ENCODE measurements at regions not wholly inside any gene's neighbourhood (a gene's known extent, or its start where the extent isn't known, plus 50 kb on each side); places are given as distances from the start of the nearest gene placed in this dataset.
A peak's percentile ranks its signal among the peaks of the same experiment; 100 is the strongest.

GRCh38 chr15:97091093-97091492 lies 760.6 kb downstream of the NR2F2 start:
- TF ChIP-seq TCF12 (IDR thresholded peaks at IDR 0.05; ENCODE audit: low read depth) = no peak
- TF ChIP-seq ZBTB7A (IDR thresholded peaks at IDR 0.05; ENCODE audit: low read depth) = no peak
- TF ChIP-seq, protein P1, sequence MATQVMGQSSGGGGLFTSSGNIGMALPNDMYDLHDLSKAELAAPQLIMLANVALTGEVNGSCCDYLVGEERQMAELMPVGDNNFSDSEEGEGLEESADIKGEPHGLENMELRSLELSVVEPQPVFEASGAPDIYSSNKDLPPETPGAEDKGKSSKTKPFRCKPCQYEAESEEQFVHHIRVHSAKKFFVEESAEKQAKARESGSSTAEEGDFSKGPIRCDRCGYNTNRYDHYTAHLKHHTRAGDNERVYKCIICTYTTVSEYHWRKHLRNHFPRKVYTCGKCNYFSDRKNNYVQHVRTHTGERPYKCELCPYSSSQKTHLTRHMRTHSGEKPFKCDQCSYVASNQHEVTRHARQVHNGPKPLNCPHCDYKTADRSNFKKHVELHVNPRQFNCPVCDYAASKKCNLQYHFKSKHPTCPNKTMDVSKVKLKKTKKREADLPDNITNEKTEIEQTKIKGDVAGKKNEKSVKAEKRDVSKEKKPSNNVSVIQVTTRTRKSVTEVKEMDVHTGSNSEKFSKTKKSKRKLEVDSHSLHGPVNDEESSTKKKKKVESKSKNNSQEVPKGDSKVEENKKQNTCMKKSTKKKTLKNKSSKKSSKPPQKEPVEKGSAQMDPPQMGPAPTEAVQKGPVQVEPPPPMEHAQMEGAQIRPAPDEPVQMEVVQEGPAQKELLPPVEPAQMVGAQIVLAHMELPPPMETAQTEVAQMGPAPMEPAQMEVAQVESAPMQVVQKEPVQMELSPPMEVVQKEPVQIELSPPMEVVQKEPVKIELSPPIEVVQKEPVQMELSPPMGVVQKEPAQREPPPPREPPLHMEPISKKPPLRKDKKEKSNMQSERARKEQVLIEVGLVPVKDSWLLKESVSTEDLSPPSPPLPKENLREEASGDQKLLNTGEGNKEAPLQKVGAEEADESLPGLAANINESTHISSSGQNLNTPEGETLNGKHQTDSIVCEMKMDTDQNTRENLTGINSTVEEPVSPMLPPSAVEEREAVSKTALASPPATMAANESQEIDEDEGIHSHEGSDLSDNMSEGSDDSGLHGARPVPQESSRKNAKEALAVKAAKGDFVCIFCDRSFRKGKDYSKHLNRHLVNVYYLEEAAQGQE (IDR thresholded peaks at IDR 0.05; ENCODE audit: low read depth) = no peak
- no peak for TF ChIP-seq TEAD4 (IDR thresholded peaks at IDR 0.05)
- TF ChIP-seq FOXM1 (IDR thresholded peaks at IDR 0.05; ENCODE audit: borderline replicate concordance, low read depth) = no peak
- TF ChIP-seq CEBPB (IDR thresholded peaks at IDR 0.05) = no peak
- TF ChIP-seq EP300 (IDR thresholded peaks at IDR 0.05; ENCODE audit: borderline replicate concordance) = no peak
- TF ChIP-seq YY1 (IDR thresholded peaks at IDR 0.05; ENCODE audit: low read depth) = no peak
- no peak for TF ChIP-seq TAF1 (IDR thresholded peaks at IDR 0.05; ENCODE audit: low read depth)
- no peak for TF ChIP-seq RAD21 (IDR thresholded peaks at IDR 0.05; ENCODE audit: low read depth)
- TF ChIP-seq MAX (IDR thresholded peaks at IDR 0.05) = no peak
- TF ChIP-seq CREB1 (IDR thresholded peaks at IDR 0.05; ENCODE audit: low read depth) = no peak

DNA sequence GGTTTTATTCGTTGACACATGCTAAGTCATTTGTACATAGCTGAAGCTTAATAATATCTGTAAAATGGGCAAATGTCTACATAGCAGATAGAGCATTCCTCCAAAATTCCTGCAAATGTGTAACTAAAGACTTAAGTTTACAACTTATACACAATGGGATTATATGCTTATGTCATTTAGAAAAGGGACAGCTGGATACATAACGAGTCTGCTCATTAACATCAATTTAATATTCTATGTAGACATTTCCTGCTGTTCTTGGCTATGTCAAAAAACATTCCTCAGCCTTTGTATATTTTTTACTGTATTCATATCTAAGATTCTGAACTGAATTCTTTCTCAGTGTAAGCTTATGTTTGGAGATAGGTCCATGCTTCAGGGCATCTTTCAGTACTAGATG lies 762.2 kb downstream of the NR2F2 start:
- TF ChIP-seq CEBPB (IDR thresholded peaks at IDR 0.05) (no peak), NFIC (IDR thresholded peaks at IDR 0.05) (no peak), TEAD4 (IDR thresholded peaks at IDR 0.05) (no peak), ZBTB7A (IDR thresholded peaks at IDR 0.05; ENCODE audit: low read depth) (no peak), RAD21 (IDR thresholded peaks at IDR 0.05; ENCODE audit: low read depth) (no peak), TCF12 (IDR thresholded peaks at IDR 0.05; ENCODE audit: low read depth) (no peak), EP300 (IDR thresholded peaks at IDR 0.05; ENCODE audit: borderline replicate concordance) (no peak), FOXM1 (IDR thresholded peaks at IDR 0.05; ENCODE audit: borderline replicate concordance, low read depth) (no peak)
- TF ChIP-seq, protein P1 (IDR thresholded peaks at IDR 0.05; ENCODE audit: low read depth) = no peak

GRCh38 chr15:97096303-97096835 lies 765.9 kb downstream of the NR2F2 start:
- TF ChIP-seq EP300 (IDR thresholded peaks at IDR 0.05; ENCODE audit: borderline replicate concordance) (no peak), TAF1 (IDR thresholded peaks at IDR 0.05; ENCODE audit: low read depth) (no peak), EGR1 (IDR thresholded peaks at IDR 0.05) (no peak), TEAD4 (IDR thresholded peaks at IDR 0.05) (no peak), CEBPB (IDR thresholded peaks at IDR 0.05) (no peak), MAX (IDR thresholded peaks at IDR 0.05) (no peak), TCF12 (IDR thresholded peaks at IDR 0.05; ENCODE audit: low read depth) (no peak), ZBTB7A (IDR thresholded peaks at IDR 0.05; ENCODE audit: low read depth) (no peak), RAD21 (IDR thresholded peaks at IDR 0.05; ENCODE audit: low read depth) (no peak), YY1 (IDR thresholded peaks at IDR 0.05; ENCODE audit: low read depth) (no peak), FOXM1 (IDR thresholded peaks at IDR 0.05; ENCODE audit: borderline replicate concordance, low read depth) (no peak), NFIC (IDR thresholded peaks at IDR 0.05) (no peak), CREB1 (IDR thresholded peaks at IDR 0.05; ENCODE audit: low read depth) (no peak)
- TF ChIP-seq, protein P1 (IDR thresholded peaks at IDR 0.05; ENCODE audit: low read depth) = no peak
- TF ChIP-seq, protein P2, sequence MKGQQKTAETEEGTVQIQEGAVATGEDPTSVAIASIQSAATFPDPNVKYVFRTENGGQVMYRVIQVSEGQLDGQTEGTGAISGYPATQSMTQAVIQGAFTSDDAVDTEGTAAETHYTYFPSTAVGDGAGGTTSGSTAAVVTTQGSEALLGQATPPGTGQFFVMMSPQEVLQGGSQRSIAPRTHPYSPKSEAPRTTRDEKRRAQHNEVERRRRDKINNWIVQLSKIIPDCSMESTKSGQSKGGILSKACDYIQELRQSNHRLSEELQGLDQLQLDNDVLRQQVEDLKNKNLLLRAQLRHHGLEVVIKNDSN (IDR thresholded peaks at IDR 0.05) = no peak

- TF ChIP-seq, protein P1 (IDR thresholded peaks at IDR 0.05; ENCODE audit: low read depth) = peak; percentile 44; the same call in 1 of the 2 replicates
- no peak for TF ChIP-seq EP300 (IDR thresholded peaks at IDR 0.05; ENCODE audit: borderline replicate concordance)
Observed at GRCh38 chr15:97099040-97099439, 768.5 kb downstream of the NR2F2 start.
